ENCODE measurements at regions not wholly inside any gene's neighbourhood (a gene's known extent, or its start where the extent isn't known, plus 50 kb on each side); places are given as distances from the start of the nearest gene placed in this dataset.

- WGBS, 4 donors = 65 to 75% (median 69%) methylated on average over 6 of the region's 6 CpGs
- Histone ChIP-seq H3K27me3 (no peaks in the 10 kb centered on the region), H3K27ac (no peak overlapping the region), H3K4me3 (no peak overlapping the region), H3K4me1 (replicated peaks in 1 of 2) (no peaks in the 10 kb centered on the region), H3K9me3 (replicated peaks in 1 of 3) (no peaks in the 10 kb centered on the region), H3K36me3 (replicated peaks in 1 of 2) (no peaks in the 10 kb centered on the region)
- no peak for TF ChIP-seq CTCF (IDR thresholded peaks at IDR 0.05)
- no peak for TF ChIP-seq POLR2A (IDR thresholded peaks at IDR 0.05)
- intact Hi-C loops (cut with DNase I) = no loop called here
- no peak for DNase-seq
Measured at GRCh38 chr9:80020056-80020455, 448.3 kb downstream of the TLE4 start.

- H3K36me3 ChIP-seq (replicated peaks in 1 of 2) = no peaks in the 10 kb centered on the region
- 86 to 98% (median 89%) methylated on average over 1 of the region's 1 CpG for WGBS, 4 donors
- no peak overlapping the region for H3K27ac ChIP-seq
- no peak overlapping the region for H3K4me3 ChIP-seq
- H3K9me3 ChIP-seq (replicated peaks in 1 of 3) = no peaks in the 10 kb centered on the region
- no peak for DNase-seq
- no peak for TF ChIP-seq CTCF (IDR thresholded peaks at IDR 0.05)
- TF ChIP-seq POLR2A (IDR thresholded peaks at IDR 0.05) = no peak
- no peaks in the 10 kb centered on the region for H3K4me1 ChIP-seq (replicated peaks in 1 of 2)
- no peaks in the 10 kb centered on the region for H3K27me3 ChIP-seq
- intact Hi-C loops (cut with DNase I) = no loop called here
Measured at GRCh38 chr9:80013891-80014290, 442.1 kb downstream of the TLE4 start.

- TF ChIP-seq CTCF (IDR thresholded peaks at IDR 0.05) = no peak
- no peak for TF ChIP-seq POLR2A (IDR thresholded peaks at IDR 0.05)
- no peaks in the 10 kb centered on the region for H3K36me3 ChIP-seq (replicated peaks in 1 of 2)
- no peaks in the 10 kb centered on the region for H3K4me1 ChIP-seq (replicated peaks in 1 of 2)
- no peaks in the 10 kb centered on the region for H3K27me3 ChIP-seq
- no peak for DNase-seq
- H3K27ac ChIP-seq = no peak overlapping the region
- no peaks in the 10 kb centered on the region for H3K9me3 ChIP-seq (replicated peaks in 1 of 3)
- no peak overlapping the region for H3K4me3 ChIP-seq
- intact Hi-C loops (cut with DNase I) = no loop called here
- WGBS, 4 donors = 88 to 92% (median 90%) methylated on average over 2 of the region's 2 CpGs
Measured at GRCh38 chr9:80012557-80013330, 441.0 kb downstream of the TLE4 start.

GRCh38 chr9:80009204-80009603, 437.4 kb downstream of the TLE4 start:
- Histone ChIP-seq H3K27ac (no peak overlapping the region), H3K27me3 (no peaks in the 10 kb centered on the region), H3K4me3 (no peak overlapping the region), H3K36me3 (replicated peaks in 1 of 2) (no peaks in the 10 kb centered on the region), H3K4me1 (replicated peaks in 1 of 2) (no peaks in the 10 kb centered on the region), H3K9me3 (replicated peaks in 1 of 3) (no peaks in the 10 kb centered on the region)
- WGBS, 4 donors = 80 to 86% (median 85%) methylated on average over 3 of the region's 3 CpGs
- TF ChIP-seq POLR2A (IDR thresholded peaks at IDR 0.05) = no peak
- no peak for TF ChIP-seq CTCF (IDR thresholded peaks at IDR 0.05)
- no peak for DNase-seq
- intact Hi-C loops (cut with DNase I) = no loop called here

Data from adrenal gland (tissue), 9 donors.